Stimulated activated CD8-positive, alpha-beta memory T cell treated with anti-CD3 and anti-CD28 coated beads, Interleukin-4, amount 100 ng/mL, for 24 hours (primary cell): ENCODE measurements at regions not wholly inside any gene's neighbourhood (a gene's known extent, or its start where the extent isn't known, plus 50 kb on each side); places are given as distances from the start of the nearest gene placed in this dataset.

Source experiments
- DNase-seq: peaks from one replicate; pipeline ENCODE4 v3.0.0-alpha.2; 2020; ENCODE audit warnings: low read depth

GRCh38 chr18:51582551-51582950, 385.1 kb upstream of the MEX3C start:
- no peak for DNase-seq

- no peak for DNase-seq
Measured at GRCh38 chr18:51588616-51589015, 391.1 kb upstream of the MEX3C start.

GRCh38 chr18:51593931-51594330, 396.4 kb upstream of the MEX3C start:
- no peak for DNase-seq

- no peak for DNase-seq
Measured at GRCh38 chr18:51603111-51603510, 405.6 kb upstream of the MEX3C start.

GRCh38 chr18:51603551-51603950, 406.1 kb upstream of the MEX3C start:
- DNase-seq: no peak

GRCh38 chr18:51610481-51610880, 413.0 kb upstream of the MEX3C start:
- DNase-seq: no peak

- no peak for DNase-seq
Measured at GRCh38 chr18:51611326-51611725, 413.8 kb upstream of the MEX3C start.

GRCh38 chr18:51614033-51614432, 416.6 kb upstream of the MEX3C start:
- DNase-seq: no peak

GRCh38 chr18:51614967-51615571, 417.6 kb upstream of the MEX3C start:
- no peak for DNase-seq

GRCh38 chr18:51617167-51617566, 419.7 kb upstream of the MEX3C start:
- DNase-seq: no peak

- DNase-seq: no peak
Measured at GRCh38 chr18:51617572-51618260, 420.2 kb upstream of the MEX3C start.

GRCh38 chr18:51619283-51619682, 421.8 kb upstream of the MEX3C start:
- DNase-seq: no peak

GRCh38 chr18:51621113-51621863, 423.8 kb upstream of the MEX3C start:
- no peak for DNase-seq

- DNase-seq: no peak
Measured at GRCh38 chr18:51621864-51622160, 424.3 kb upstream of the MEX3C start.

- no peak for DNase-seq
Measured at GRCh38 chr18:51622702-51623101, 425.2 kb upstream of the MEX3C start.

- no peak for DNase-seq
Measured at GRCh38 chr18:51623653-51624052, 426.2 kb upstream of the MEX3C start.

- no peak for DNase-seq
Measured at GRCh38 chr18:51630706-51631105, 433.2 kb upstream of the MEX3C start.

GRCh38 chr18:51637881-51638280, 440.4 kb upstream of the MEX3C start:
- no peak for DNase-seq

GRCh38 chr18:51639541-51639940, 442.1 kb upstream of the MEX3C start:
- DNase-seq: no peak

- no peak for DNase-seq
Measured at GRCh38 chr18:51643483-51643882, 446.0 kb upstream of the MEX3C start.

GRCh38 chr18:51645607-51646006, 448.1 kb upstream of the MEX3C start:
- DNase-seq: no peak

GRCh38 chr18:51647346-51647745, 449.9 kb upstream of the MEX3C start:
- no peak for DNase-seq

- no peak for DNase-seq
Measured at GRCh38 chr18:51647942-51648341, 450.5 kb upstream of the MEX3C start.

- no peak for DNase-seq
Measured at GRCh38 chr18:51649796-51650195, 452.3 kb upstream of the MEX3C start.
